NCI-H1417 treated with DMSO at 0.1 percent for 48 hours (cell line): ENCODE measurements at regions not wholly inside any gene's neighbourhood (a gene's known extent, or its start where the extent isn't known, plus 50 kb on each side); places are given as distances from the start of the nearest gene placed in this dataset.

Source experiments
- DNase-seq: peaks from one replicate; lab custom pipeline; 2025; lab: John Stamatoyannopoulos, UW

DNA sequence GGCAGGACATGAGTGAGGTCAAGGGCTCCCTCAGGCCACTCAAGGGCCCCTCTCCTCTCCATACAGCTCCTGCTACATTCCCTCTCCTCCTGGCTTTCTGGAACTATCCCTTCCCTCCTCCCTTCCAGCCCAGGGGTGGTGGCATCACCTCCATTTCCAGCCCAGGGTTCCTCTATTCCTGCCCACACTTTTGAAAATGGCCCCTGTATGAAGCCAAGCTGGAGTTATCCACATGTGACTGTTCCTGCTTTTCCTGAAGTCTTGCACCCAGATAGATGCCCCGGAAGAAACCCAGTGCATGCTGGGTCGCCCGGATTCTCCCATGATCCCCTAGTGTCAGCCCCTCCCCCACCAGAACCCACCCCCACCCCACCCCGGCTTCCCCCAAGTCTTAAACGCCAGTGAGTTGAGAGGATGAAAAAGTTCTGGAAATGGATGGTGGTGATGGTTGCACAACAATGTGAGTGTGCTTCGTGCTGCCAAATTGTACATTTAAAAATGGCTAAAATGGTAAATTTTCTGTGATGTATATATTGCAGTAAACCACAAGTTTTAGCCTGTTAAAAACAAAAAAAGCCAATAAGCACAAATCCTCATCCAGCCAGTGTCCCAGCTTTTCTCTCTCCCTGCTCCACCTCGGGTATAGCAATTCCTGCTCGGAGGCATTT, 136.9 kb downstream of the SCARB1 start:
- DNase-seq: no peak

DNA sequence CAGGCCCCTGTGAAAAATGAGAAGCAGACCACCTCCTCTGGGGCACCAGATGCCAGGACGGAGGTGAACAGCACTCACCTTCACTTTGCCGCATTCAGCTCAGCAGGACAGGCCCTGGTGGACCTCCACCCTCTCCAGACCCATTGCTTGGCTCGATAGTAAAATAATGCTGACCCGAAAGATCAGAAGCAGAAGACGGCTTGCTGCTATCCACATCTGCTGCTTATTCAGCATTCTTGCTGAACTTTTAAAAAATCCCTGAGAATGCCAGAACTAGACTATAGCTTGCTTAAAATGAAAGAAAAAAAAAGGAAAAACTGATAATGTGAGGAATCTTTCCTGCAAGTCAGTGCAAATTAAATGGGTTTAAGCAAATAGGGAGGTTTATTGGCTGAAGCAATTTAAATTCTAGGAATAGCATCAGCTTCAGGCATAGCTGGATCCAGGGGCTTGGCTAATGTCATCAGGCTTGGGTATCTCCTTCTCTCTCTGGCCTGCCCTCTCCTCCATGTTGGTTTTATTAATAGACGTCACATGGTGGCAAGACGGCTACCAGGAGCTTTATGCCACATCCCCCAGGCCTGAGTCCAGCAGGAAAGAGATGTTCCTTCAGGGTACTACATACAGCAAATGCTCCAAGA, 137.9 kb downstream of the SCARB1 start:
- DNase-seq: no peak

DNA sequence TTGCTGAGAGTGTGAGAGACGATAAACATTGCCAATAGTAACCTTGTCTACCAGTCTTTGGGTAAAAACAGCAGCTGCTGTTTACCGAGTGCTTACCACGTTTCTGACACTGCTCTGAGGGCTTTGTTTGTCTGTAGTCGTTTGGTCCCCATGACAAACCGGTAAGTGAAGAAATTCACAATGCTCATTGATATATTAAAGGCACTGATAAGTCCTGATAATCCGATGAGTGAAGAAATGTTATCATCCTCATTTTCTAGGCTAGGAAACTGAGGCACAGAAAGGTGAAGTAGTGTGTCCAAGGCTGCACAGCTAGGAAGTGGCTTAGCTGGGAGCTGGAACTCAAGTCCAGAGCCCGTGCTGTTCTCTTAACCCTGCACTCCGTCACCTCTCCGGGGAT, 138.6 kb downstream of the SCARB1 start:
- DNase-seq: no peak

DNA sequence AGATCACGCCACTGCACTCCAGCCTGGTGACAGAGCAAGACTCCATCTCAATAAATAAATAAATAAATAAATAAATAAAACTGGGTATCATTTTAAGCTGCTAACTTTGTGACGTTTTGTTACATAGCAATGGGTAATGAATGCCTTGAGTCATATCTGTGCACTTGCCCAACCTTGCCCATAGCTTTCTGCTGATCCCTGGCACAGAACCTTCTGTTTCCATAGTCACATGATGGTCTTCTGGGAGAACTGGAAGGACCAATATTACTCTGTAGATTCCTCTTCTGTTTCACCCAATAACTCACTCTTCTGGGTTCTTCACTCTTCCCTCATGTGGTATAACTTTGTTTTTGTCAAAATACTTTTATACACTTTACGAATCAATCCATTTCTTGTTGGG, 140.8 kb downstream of the SCARB1 start:
- DNase-seq: no peak

DNA sequence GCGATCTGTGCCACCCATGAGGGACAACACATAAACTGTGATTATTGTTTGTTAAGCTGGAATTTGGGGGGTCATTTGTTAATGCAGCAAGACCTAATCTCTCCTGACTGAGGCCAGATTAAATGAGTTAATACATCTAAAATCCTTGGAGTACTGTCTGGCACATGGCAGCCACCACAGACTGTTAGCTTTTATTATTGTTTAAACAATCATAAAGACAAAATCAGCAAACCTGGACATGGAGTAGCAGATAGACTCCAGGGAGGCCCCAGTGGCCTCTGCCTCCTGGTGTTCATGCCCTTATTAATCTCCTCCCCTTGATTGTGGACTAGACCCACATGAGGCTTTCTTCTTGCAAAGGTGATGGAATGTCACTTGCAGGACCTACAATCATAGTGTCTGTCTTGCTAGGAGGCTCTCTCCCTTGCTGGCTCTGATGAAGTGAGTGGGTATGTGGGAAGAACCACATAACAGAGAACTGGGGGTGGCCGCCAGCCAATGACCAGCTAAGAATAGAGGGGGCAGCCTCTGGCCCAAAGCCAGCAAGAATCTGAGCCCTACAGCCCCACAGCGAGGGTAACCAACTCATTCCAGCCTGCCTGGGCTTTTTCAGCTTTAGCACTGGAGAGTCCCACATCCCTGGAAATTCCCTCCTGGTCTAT, 142.0 kb downstream of the SCARB1 start:
- DNase-seq: no peak

DNA sequence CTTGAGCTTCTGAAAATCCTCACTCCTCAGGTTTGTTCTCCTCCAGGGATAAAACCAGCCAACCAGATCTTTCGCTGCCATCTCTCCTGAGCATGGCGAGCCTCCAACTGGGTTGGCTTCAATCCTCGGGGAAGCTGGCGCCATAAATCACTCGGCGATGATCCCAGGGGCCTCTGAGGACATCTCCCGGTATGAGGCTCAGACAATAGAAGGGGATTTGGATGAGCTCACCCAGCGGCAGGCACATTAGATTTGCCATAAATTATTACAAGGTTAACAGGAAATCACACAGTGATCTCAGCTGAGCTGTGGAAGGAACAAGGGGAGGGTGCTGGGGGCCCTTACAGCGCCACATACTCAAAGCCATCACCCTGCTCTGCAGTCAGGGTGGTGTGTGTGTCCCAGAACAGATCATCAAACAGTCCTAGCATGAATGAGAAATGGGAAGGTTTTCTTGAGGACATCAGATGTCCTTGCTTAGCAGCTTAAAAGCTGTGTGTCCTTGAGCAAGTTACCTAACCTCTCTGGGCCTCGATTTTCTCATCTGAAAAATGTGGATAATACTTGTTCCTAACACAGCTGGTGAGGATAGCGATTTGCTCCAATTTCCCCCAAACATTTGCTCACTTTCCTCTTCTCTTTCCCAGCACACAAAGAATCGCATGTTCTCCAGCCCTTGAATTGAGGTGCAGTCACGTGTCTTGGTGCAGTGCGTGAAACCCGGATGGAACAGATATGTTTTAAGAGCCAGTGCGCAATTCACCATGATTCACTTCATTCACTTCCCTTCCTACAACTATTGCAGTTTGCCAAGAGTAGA, 142.8 kb downstream of the SCARB1 start:
- peak; percentile 91 for DNase-seq

DNA sequence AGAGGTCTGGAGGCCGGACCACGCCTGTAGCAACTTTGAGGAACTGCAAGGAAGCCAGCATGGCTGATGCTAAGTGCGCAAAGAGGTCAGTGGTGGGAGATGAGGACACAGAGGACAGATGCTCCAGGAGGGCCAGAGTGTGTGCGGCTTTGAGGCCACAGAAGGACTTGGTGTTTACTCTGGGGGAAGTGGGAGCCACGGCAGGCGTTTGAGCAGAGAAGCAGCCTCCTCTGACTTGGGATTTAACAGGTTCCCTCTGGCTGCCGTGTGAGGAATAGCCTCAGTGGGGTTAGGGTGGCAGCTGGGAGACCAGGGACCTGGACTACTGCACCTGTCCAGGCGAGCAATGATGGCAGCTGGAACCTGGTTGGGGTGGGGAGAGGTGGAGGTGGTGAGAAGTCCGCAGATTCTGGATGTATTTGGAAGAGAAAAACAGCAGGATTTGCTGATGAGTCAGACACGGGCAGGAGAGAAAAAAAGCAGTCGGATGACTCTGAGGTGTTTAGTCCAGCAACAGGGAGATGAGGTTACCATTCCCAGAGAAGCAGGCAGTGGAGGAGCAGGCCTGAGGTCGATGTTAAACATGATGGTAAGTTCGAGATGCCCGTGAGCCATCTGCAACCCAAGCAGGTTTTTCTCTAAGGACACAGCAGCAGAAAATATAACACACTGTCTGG, 143.5 kb downstream of the SCARB1 start:
- peak; percentile 64 for DNase-seq

DNA sequence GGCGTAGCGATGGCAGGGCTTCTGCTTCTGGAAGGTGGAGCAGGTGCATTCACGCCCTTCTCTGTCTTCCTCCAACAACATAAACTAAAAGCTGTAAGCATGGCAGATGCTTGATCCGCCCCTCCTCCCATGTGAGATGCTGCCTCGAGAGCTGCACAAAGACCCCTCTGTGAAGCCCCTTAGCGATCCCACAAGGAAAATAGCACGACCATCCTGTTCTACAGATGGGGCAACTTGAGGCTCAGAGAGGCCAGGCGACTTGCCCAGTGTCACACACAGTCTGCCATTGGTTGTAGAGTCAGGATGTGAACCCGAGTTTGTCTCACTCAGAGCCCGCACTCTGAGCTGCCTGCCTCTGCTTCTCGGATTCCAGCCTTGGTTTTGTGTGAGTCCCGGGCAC, 144.4 kb downstream of the SCARB1 start:
- no peak for DNase-seq

DNA sequence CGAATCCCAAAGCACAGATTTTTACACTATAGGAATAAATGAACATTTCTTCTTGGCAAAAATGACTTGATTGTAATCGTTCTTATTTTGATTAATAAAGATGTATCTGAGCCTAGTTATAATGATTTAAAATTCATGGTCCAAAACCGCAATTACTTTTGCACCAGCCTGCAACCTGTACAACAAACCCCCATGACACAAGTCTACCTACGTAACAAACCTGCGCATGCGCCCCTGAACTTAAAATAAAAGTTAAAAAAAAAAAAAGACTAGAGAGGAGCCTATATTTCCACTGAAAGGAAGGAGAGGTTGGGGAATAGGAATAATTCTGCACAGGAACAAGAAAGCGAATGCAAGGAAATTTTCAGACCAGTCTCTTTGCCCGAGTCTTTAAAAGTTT, 145.2 kb downstream of the SCARB1 start:
- DNase-seq: no peak

DNA sequence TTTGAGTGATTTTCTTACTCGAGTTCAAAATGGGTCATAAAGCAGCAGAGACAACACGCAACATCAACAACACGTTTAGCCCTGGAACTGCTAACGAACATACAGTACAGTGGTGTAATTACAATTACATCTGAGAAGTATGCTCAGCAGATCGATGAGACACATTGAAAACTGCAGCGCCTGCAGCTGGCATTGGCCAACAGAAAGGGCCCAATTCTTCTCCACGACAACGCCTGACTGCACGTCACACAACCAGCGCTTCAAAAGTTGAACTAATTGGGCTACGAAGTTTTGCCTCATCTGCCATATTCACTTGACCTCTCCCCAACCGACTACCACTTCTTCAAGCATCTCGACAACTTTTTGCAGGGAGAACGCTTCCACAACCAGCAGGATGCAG, 145.6 kb downstream of the SCARB1 start:
- no peak for DNase-seq

DNA sequence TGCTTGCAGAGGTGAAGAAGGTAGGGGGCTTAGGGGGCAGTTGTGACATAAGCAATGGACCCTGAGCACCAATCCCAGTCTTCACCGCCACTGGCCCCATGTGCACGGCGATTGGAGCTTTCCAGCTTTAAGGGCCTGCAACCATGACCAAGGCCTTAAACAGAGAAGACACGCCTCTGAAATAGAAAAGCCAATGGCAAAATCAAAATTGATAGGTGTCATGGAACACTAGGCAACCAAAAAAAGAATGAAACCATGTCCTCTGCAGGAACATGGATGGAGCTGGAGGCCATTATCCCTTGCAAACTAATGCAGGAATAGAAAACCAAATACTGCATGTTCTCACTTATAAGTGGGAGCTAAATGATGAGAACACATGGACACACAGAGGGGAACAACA, 146.3 kb downstream of the SCARB1 start:
- DNase-seq: no peak

DNA sequence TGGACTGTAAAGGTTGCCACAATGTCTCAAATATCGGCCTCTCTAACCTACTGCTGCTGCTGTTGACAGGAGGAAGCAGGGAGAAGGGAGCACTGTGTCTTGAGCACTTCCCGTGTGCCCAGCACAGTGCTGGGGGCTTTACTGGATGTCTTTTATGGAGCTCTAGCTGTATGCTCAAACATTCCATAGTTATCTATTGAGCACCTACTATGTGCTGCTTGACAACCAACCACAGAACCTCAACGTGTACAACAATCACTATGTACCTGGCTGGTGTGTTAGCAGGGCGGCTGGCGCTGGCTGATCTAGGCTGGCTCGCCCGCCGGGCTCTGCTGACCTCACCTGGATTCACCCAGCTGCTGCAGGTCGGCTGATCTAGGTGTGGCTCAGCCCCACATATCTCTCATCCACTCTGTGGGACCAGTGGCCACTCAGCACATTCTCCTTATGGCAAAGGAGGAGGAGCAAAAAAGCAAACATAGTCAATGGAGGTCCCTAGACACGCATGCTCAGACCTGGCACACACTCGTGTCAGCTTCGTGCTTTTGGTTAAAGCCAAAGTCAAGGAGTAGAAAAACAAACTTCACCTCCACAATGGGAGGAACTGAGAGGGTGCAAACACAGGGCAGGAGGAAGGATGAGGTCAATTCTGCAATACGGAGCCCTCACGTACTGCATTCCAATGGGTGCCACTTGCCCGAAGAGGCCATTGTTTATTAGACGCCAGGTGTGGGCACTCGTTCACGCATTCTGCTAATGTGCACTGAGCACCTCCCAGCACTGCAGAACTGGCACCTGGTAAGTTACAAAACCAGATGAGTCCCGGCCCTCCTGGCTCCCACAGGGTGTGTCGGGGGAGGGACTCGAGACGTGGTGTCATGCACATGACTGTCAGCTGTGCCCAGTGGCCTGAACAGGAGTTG, 147.2 kb downstream of the SCARB1 start:
- peak; percentile 21 for DNase-seq

DNA sequence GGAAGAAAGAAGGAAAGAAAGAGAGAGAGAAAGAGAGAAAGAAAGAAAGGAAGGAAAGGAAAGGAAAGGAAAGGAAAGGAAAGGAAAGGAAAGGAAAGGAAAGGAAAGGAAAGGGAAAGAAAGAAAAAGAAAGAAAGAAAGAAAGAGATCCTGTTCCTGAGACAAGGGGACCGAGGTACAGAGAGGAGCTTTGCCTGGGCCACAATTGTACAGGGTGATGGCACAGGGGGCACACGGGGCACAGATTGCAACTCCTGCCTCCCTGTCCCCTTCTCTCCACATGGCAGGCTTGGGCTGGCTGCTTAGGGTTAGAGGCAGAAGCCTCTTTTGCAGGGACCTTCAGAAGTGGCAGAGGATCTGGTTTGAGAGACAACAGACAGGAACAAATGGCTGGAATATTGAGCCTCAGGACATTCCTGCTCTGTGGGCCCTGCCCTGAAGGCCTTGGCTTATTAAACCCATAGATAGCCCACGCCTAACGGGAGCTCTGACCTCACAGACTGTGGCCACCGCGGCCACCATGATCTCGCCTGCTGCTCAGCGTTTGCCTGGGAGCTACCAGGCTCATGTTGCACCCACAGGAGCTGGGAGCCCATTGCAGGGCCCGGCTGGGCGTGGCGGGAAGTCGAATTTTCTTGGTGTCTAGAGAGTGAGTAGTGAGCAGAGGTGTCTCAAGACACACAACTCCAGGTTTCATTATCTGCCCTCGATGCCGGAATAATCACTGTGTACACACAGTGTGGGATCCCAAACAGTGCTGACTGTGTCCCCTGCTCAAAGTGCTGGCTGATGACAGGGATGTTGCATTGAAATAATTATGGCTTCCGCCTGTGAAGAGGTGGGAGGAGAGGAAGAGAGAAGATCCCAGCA, 147.9 kb upstream of the NCOR2 start:
- peak; percentile 75 for DNase-seq

DNA sequence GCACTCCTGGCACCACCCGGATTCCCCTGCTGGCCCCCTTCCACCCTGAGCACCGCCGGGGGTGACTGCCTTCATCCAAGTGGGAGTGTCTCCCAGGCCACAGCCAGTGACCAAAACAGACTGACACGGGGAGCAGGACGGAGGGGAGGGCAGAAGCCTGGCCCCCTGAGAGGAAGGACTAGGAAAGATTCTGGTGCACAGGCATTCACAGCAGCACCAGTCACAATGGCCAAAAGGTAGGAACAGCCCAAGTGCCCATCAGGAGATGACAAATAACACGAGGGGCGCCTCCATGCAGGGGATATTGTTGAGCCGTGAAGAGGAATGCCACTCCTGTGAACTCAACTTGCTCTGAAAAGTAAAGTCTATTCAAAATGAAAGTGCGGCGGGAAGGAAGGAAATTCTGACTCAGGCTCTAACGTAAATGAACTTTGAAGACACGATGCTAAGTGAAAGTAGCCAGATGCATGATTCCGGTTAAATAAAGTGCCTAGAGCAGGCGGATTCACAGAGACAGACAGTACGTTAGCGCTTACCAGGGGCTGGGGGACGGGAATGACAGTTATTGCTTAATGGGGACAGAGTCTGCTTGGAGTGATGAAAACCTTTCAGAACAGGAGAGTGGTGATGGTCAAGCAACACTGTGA, 146.1 kb upstream of the NCOR2 start:
- DNase-seq: no peak

DNA sequence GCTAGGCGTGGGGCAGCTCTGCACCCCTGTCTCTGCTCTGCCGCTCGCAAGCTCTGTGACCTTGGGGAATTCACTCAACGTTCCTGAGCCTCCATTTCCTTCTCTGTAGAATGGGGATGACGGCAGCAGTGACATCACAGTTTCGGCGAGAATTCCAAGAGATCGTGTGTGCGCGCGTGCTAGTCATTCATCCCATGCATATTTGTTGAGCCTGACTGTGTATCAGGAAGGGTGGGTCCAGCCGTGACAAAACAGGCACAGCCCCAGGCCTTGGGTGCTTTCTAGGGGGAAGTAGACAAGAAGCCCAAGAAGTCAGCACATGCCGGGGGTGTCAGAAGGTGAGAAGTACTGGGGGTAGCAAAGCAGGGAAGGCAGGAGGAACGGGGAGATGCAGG, 145.6 kb upstream of the NCOR2 start:
- DNase-seq: no peak

DNA sequence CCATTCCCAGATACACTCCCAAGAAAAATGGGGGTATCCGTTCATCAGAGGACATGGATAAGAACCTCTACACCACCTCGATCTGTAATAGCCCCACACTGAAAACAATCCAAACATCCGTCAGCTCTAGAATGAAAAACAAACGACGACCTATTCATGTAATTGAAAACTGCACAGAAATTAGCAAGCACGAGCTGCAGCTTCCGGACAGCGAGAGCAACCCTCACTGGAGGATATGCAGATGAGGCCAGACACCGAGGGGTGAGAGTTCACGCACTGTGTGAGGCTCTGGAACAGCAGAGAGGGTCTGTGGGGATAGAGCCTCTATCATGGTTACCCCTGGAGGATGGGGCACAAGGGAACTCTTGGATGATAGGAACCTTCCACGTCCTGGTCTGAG, 143.9 kb upstream of the NCOR2 start:
- no peak for DNase-seq

DNA sequence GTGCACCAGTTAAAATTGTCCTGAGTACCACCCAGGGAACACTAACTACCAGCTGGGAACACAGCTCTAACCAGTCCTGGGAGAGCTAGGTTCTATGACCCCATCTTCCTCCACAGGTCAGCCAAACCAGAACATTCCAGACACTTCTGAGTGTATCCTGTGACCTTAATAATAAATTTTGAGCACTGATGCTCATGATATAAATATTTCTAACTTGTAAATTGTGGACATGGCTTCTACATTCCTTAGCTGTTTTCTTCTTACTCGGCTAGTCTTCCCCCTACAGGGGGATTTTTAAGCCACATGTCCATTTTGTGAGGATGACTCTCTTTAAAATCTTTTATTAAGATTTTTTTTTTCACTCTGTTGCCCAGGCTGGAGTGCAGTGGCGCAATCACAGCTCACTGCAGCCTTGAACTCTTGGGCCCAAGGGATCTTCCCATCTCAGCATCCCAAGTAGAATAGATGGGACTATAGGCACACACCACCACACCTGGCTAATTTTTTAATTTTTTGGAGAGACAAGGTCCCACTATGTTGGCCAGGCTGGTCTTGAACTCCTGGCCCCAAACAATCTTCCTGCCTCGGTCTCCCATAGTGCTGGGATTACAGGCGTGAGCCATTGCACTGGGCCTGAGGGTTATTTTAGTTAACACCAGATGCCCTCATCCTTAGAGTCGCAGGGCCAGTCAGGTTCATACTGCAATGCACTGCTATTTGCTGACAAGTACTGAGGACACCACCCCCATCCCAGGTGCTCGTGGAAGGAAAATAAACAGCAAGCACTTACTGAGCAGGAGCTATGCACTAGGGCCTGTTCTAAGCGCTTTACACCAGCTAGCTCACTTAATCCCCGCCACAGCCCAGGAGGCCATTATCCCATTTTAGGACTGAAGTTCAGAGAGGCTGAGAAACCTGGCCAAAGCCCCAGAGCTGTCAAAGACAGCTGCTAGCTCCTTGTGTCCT, 142.6 kb upstream of the NCOR2 start:
- DNase-seq: no peak

DNA sequence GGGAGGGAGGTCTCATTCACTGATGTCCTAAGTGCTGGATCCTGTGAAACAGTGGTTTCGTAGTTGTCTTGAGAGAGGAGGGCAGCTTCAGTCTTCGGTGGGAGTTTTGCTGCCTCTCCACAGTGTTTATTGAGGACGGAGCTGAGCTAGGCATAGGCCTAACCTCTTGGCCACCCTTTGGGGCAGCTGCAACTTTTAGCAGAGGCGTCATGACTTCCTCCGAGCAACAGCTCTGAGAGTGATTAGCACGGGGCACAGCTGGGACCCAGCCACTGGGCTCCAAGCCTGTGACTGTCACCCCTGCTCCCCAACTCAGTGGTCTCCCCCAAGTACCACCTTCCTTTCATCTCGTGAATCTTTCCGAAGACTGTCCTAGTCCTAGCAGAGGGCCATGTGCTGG, 139.9 kb upstream of the NCOR2 start:
- DNase-seq: no peak
